ENCODE measurements at regions not wholly inside any gene's neighbourhood (a gene's known extent, or its start where the extent isn't known, plus 50 kb on each side); places are given as distances from the start of the nearest gene placed in this dataset.

GRCh38 chr13:34129436-34129835 is 311.5 kb downstream of the RFC3 start:
- no peaks in the 10 kb centered on the region for H3K27me3 Mint-ChIP-seq
- Histone ChIP-seq H3K4me2 (replicated peaks; ENCODE audit: low read depth, low read length, poor library complexity, severe bottlenecking) (no peak overlapping the region), H3K27me3 (replicated peaks in 1 of 4; ENCODE audit: control extremely low read depth in 1 of 4, control insufficient read depth in 3 of 4, insufficient read depth in 4 of 4, low read length in 3 of 4) (no peaks in the 10 kb centered on the region), H3K79me2 (ENCODE audit: control insufficient read depth, insufficient read depth, low read length) (no peaks in the 10 kb centered on the region), H3K27ac (ENCODE audit: low read length in 2 of 2) (no peak overlapping the region), H2AFZ (ENCODE audit: insufficient read depth, low read depth, low read length, poor library complexity, severe bottlenecking) (no peak overlapping the region), H4K20me1 (ENCODE audit: control insufficient read depth, insufficient read depth, low read length, poor library complexity, severe bottlenecking) (no peaks in the 10 kb centered on the region), H3K36me3 (replicated peaks in 1 of 2; ENCODE audit: control extremely low read depth in 1 of 2, control insufficient read depth in 1 of 2, extremely low read depth in 1 of 2, insufficient read depth in 2 of 2, low read length in 1 of 2) (no peaks in the 10 kb centered on the region), H3K4me3 (ENCODE audit: control extremely low read depth in 1 of 5, extremely low read depth in 1 of 5, insufficient read depth in 1 of 5, low read depth in 2 of 5, low read length in 4 of 5) (no peak overlapping the region), H3K4me1 (ENCODE audit: control insufficient read depth in 2 of 2, insufficient read depth in 2 of 2, low read length in 2 of 2) (no peaks in the 10 kb centered on the region), H3K9me3 (ENCODE audit: control extremely low read depth in 1 of 3, control insufficient read depth in 2 of 3, insufficient read depth in 1 of 3, low read length in 2 of 3) (no peaks in the 10 kb centered on the region), H3K9ac (ENCODE audit: low read length) (no peak overlapping the region)
- H3K4me1 Mint-ChIP-seq = no peaks in the 10 kb centered on the region
- H3K4me3 Mint-ChIP-seq = no peak overlapping the region
- no peaks in the 10 kb centered on the region for H3K9me3 Mint-ChIP-seq (ENCODE audit: insufficient read depth)
- ATAC-seq (ENCODE audit: low read depth) (no peak), DNase-seq (no peak)
- intact Hi-C loops (cut with micrococcal nuclease) = no loop called here
- no peak for TF ChIP-seq EZH2 (IDR thresholded peaks at IDR 0.05; ENCODE audit: borderline replicate concordance, insufficient read depth, low read depth, low read length, poor library complexity, severe bottlenecking)
- no peak overlapping the region for H3K27ac Mint-ChIP-seq
- CTCF ChIA-PET = no interaction called here
- POLR2A ChIA-PET = no interaction called here

GRCh38 chr13:34137200-34137599 is 319.3 kb downstream of the RFC3 start:
- Mint-ChIP-seq H3K9me3 (ENCODE audit: insufficient read depth) (no peaks in the 10 kb centered on the region), H3K4me3 (no peak overlapping the region), H3K27me3 (no peaks in the 10 kb centered on the region), H3K4me1 (no peaks in the 10 kb centered on the region), H3K27ac (no peak overlapping the region)
- DNase-seq (no peak), ATAC-seq (ENCODE audit: low read depth) (no peak)
- Histone ChIP-seq H3K36me3 (replicated peaks in 1 of 2; ENCODE audit: control extremely low read depth in 1 of 2, control insufficient read depth in 1 of 2, extremely low read depth in 1 of 2, insufficient read depth in 2 of 2, low read length in 1 of 2) (no peaks in the 10 kb centered on the region), H3K27me3 (replicated peaks in 1 of 4; ENCODE audit: control extremely low read depth in 1 of 4, control insufficient read depth in 3 of 4, insufficient read depth in 4 of 4, low read length in 3 of 4) (no peaks in the 10 kb centered on the region), H3K9me3 (ENCODE audit: control extremely low read depth in 1 of 3, control insufficient read depth in 2 of 3, insufficient read depth in 1 of 3, low read length in 2 of 3) (no peaks in the 10 kb centered on the region), H4K20me1 (ENCODE audit: control insufficient read depth, insufficient read depth, low read length, poor library complexity, severe bottlenecking) (no peaks in the 10 kb centered on the region), H3K4me1 (ENCODE audit: control insufficient read depth in 2 of 2, insufficient read depth in 2 of 2, low read length in 2 of 2) (no peaks in the 10 kb centered on the region), H3K27ac (ENCODE audit: low read length in 2 of 2) (no peak overlapping the region), H2AFZ (ENCODE audit: insufficient read depth, low read depth, low read length, poor library complexity, severe bottlenecking) (no peak overlapping the region), H3K4me2 (replicated peaks; ENCODE audit: low read depth, low read length, poor library complexity, severe bottlenecking) (no peak overlapping the region), H3K79me2 (ENCODE audit: control insufficient read depth, insufficient read depth, low read length) (no peaks in the 10 kb centered on the region), H3K4me3 (ENCODE audit: control extremely low read depth in 1 of 5, extremely low read depth in 1 of 5, insufficient read depth in 1 of 5, low read depth in 2 of 5, low read length in 4 of 5) (no peak overlapping the region), H3K9ac (ENCODE audit: low read length) (no peak overlapping the region)
- intact Hi-C loops (cut with micrococcal nuclease) = no loop called here
- CTCF ChIA-PET = no interaction called here
- POLR2A ChIA-PET = no interaction called here
- 83% methylated on average over 2 of the region's 2 CpGs for WGBS (ENCODE audit: insufficient coverage)
- TF ChIP-seq CTCF (IDR thresholded peaks at IDR 0.05) (no peak), EZH2 (IDR thresholded peaks at IDR 0.05; ENCODE audit: borderline replicate concordance, insufficient read depth, low read depth, low read length, poor library complexity, severe bottlenecking) (no peak)
